Epithelial cell of esophagus (primary cell): ENCODE measurements at regions not wholly inside any gene's neighbourhood (a gene's known extent, or its start where the extent isn't known, plus 50 kb on each side); places are given as distances from the start of the nearest gene placed in this dataset.

Experiments used
- DNase-seq: peaks from one replicate; pipeline ENCODE4 v3.0.0; 2010; ENCODE audit warnings: low read depth
- H3K4me3 ChIP-seq: 2 replicates; pipeline ENCODE4 v1.5.1; 2011; ENCODE audit warnings: mild to moderate bottlenecking, low read length, control low read depth
- CTCF ChIP-seq: IDR thresholded peaks from 2 replicates; pipeline ENCODE4 v1.5.1; 2011; ENCODE audit warnings: low read depth, mild to moderate bottlenecking, low read length, control low read depth, inconsistent platforms; ENCODE audit not compliant: insufficient read depth; ENCODE audit errors: missing control alignments

- no peak for DNase-seq
- no peak for TF ChIP-seq CTCF
- H3K4me3 ChIP-seq = no peak overlapping the region
Measured at GRCh38 chr2:59957504-59957903, 596.0 kb downstream of the BCL11A start.

GRCh38 chr2:59956981-59957380 is 596.5 kb downstream of the BCL11A start:
- TF ChIP-seq CTCF = no peak
- no peak for DNase-seq
- no peak overlapping the region for H3K4me3 ChIP-seq

GRCh38 chr2:59947917-59948541 is 605.4 kb downstream of the BCL11A start:
- TF ChIP-seq CTCF = no peak
- DNase-seq = no peak
- no peak overlapping the region for H3K4me3 ChIP-seq

GRCh38 chr2:59947209-59947608 is 606.2 kb downstream of the BCL11A start:
- DNase-seq = no peak
- no peak overlapping the region for H3K4me3 ChIP-seq

GRCh38 chr2:59939236-59939635 is 614.2 kb downstream of the BCL11A start:
- no peak overlapping the region for H3K4me3 ChIP-seq
- no peak for TF ChIP-seq CTCF
- DNase-seq = no peak

More at GRCh38 chr2:59947209-59947608, 606.2 kb downstream of the BCL11A start:
- no peak for TF ChIP-seq CTCF

GRCh38 chr2:59938181-59938580 is 615.3 kb downstream of the BCL11A start:
- no peak for DNase-seq
- TF ChIP-seq CTCF = no peak
- H3K4me3 ChIP-seq = no peak overlapping the region

GRCh38 chr2:59936048-59936447 is 617.4 kb downstream of the BCL11A start:
- no peak for DNase-seq
- no peak overlapping the region for H3K4me3 ChIP-seq
- no peak for TF ChIP-seq CTCF
